ENCODE measurements at regions not wholly inside any gene's neighbourhood (a gene's known extent, or its start where the extent isn't known, plus 50 kb on each side); places are given as distances from the start of the nearest gene placed in this dataset.

DNA sequence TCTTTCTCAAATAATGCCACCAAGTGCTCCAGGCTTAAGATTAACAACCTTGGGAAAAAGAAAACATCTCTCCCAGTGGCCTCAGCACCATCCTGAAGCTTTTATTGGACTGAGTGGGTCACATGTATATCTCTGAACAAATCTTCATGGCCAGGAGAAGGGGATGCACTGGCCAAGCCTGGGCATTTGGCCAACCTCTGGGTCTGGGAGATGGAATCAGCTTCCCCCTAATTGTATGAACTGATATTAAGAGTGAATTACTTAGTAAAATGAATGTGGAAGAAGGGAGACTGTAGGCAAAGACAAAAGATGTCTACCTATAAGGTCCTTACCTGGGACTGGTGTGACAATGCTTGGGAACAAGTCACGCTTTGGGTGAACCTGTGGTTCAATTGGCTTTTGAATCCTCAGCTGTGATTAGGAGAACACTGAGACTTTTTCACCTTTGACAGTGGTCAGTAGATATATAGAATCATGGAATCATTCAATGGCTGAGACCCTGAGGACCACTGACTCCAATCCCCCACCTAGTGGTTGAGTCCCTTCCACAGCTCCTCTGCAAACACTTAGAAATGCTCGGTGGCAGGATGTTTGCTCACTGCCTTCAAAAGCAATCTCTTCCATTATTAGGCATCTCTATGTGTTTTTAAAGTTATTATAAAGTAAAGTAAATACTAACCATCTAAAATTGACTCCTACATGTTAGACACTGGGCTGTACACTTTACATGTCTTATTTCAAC lies 102.6 kb upstream of the ATP1A1 start:
- no peak overlapping the region for H3K27ac ChIP-seq
- peaks cover 0 to 8% (median 2%) of the 10 kb centered on the region in 4 donors for H3K4me1 ChIP-seq
- ATAC-seq (ENCODE audit: low FRiP score in 2 of 2) = no peak
- WGBS, 2 donors = 79 to 82% methylated on average over 2 of the region's 2 CpGs
- no peaks in the 10 kb centered on the region for H3K36me3 ChIP-seq
- no peaks in the 10 kb centered on the region for H3K27me3 ChIP-seq
- no peak for DNase-seq
- H3K9me3 ChIP-seq = no peaks in the 10 kb centered on the region
- TF ChIP-seq EP300 (IDR thresholded peaks at IDR 0.05) (no peak), POLR2A (IDR thresholded peaks at IDR 0.05) (no peak), CTCF (IDR thresholded peaks at IDR 0.05) (no peak), POLR2AphosphoS5 (IDR thresholded peaks at IDR 0.05) (no peak)
- H3K4me3 ChIP-seq = no peak overlapping the region

DNA sequence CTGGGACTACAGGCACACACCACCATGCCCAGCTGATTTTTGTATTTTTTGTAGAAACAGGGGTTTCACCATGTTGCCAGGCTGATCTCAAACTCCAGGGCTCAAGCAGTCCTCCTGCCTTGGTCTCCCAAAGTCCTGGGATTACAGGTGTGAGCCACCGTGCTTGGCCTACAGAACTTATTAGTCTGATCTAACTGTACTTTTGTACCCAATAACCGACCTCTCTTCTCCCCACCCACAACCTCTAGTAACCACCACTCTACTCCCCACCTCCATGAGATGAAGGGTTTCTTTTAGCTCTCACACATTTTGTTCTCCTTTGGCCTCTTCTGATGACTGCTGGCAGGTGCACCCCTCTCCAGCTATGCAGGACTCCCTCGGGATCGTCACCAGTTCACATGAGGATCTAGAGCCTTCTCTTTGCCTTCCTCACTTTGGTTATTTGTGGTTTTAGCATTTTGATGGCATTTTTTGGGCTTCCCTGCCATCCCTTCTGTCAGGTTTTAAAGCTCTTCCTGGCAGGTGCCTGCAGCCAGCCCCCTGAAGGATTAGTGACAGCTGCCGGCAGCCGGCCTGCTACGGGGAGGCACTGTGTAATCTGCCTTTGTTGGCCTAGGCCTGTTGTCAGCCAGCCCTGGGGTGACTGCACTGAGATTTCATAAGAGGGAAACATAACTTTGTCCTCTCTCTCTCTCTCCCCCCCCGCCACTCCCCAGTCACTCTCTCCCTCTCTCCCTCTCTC lies 99.8 kb upstream of the ATP1A1 start:
- peak in 1 of 2 donors; percentile 30 for DNase-seq
- Histone ChIP-seq H3K27ac (no peak overlapping the region), H3K4me3 (no peak overlapping the region), H3K4me1 (peaks cover 0 to 4% (median 1%) of the 10 kb centered on the region in 4 donors), H3K36me3 (no peaks in the 10 kb centered on the region), H3K27me3 (no peaks in the 10 kb centered on the region), H3K9me3 (no peaks in the 10 kb centered on the region)
- TF ChIP-seq CTCF (IDR thresholded peaks at IDR 0.05) = no peak
- no peak for TF ChIP-seq POLR2AphosphoS5 (IDR thresholded peaks at IDR 0.05)
- no peak for TF ChIP-seq EP300 (IDR thresholded peaks at IDR 0.05)
- no peak for ATAC-seq (ENCODE audit: low FRiP score in 2 of 2)
- 74 to 81% methylated on average over 8 of the region's 8 CpGs for WGBS, 2 donors

DNA sequence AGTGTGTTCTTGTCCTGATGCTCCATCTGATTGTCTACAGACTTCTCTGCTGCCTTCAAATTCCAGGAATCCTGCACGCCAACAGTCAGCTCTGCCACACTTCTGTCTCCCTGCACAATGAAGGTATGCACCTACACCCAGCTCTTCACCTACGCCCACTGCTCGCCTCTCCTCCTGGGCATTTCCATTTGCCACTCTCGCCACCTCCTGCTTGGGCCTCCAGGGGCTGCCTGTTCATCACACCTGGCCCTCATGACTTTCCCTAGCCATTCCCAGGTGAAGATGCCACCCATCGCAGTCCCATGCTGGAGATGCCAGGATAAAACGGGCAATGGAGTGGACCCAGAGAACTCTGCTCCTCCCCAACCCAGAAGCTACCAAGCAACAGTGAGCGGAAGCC lies 96.5 kb upstream of the ATP1A1 start:
- H3K27me3 ChIP-seq = no peaks in the 10 kb centered on the region
- WGBS, 2 donors = 93 to 100% methylated on average over 6 to 7 of the region's 7 CpGs
- no peak for ATAC-seq (ENCODE audit: low FRiP score in 2 of 2)

GRCh38 chr1:116277840-116278540 lies 95.1 kb upstream of the ATP1A1 start:
- Histone ChIP-seq H3K4me1 (no peaks in the 10 kb centered on the region), H3K27me3 (no peaks in the 10 kb centered on the region), H3K4me3 (no peak overlapping the region), H3K9me3 (no peaks in the 10 kb centered on the region), H3K27ac (no peak overlapping the region), H3K36me3 (no peaks in the 10 kb centered on the region)
- TF ChIP-seq POLR2AphosphoS5 (IDR thresholded peaks at IDR 0.05) = no peak
- no peak for TF ChIP-seq POLR2A (IDR thresholded peaks at IDR 0.05)
- no peak for TF ChIP-seq CTCF (IDR thresholded peaks at IDR 0.05)
- no peak for TF ChIP-seq EP300 (IDR thresholded peaks at IDR 0.05)
- WGBS, 2 donors = 73 to 80% methylated on average over 6 of the region's 6 CpGs
- ATAC-seq (ENCODE audit: low FRiP score in 2 of 2) = no peak
- DNase-seq = no peak

More for the DNA sequence above, 96.5 kb upstream of the ATP1A1 start:
- Histone ChIP-seq H3K27ac (no peak overlapping the region), H3K4me1 (no peaks in the 10 kb centered on the region), H3K4me3 (no peak overlapping the region), H3K36me3 (no peaks in the 10 kb centered on the region), H3K9me3 (no peaks in the 10 kb centered on the region)
- TF ChIP-seq POLR2AphosphoS5 (IDR thresholded peaks at IDR 0.05) (no peak), EP300 (IDR thresholded peaks at IDR 0.05) (no peak), CTCF (IDR thresholded peaks at IDR 0.05) (no peak), POLR2A (IDR thresholded peaks at IDR 0.05) (no peak)
- DNase-seq = no peak
